Adrenal gland (tissue), 9 donors: ENCODE measurements at regions not wholly inside any gene's neighbourhood (a gene's known extent, or its start where the extent isn't known, plus 50 kb on each side); places are given as distances from the start of the nearest gene placed in this dataset.
A peak's percentile ranks its signal among the peaks of the same experiment; 100 is the strongest.

Experiments used
- DNase-seq, 7 donors: peaks; one replicate each; pipeline ENCODE4 v3.0.0-alpha.2; 2019 to 2020
- H3K27ac ChIP-seq, 5 donors: fragments of 200-600 bp; sonication (generic) in 4 of 5; 1 replicate in 3 of 5; 2 replicates in 2 of 5; pipeline versions ENCODE4 v1.5.1 to v1.8.0; 2016 to 2020; ENCODE audit warnings: mild to moderate bottlenecking in 1 of 5
- H3K27me3 ChIP-seq: fragments of 200-600 bp; 2 replicates; pipeline ENCODE4 v1.8.0; 2021
- H3K36me3 ChIP-seq, 2 donors: fragments of 200-600 bp; replicated peaks in 1 of 2; 1 replicate in 1 of 2; 2 replicates in 1 of 2; pipeline versions ENCODE4 v1.5.1 to v1.8.0; 2018 to 2022
- H3K4me1 ChIP-seq, 2 donors: fragments of 200-600 bp; replicated peaks in 1 of 2; 1 replicate in 1 of 2; 2 replicates in 1 of 2; pipeline versions ENCODE4 v1.5.1 to v1.8.0; 2018 to 2021
- H3K4me3 ChIP-seq, 4 donors: fragments of 200-600 bp; sonication (generic) in 3 of 4; one replicate each; pipeline ENCODE4 v1.5.1; 2016 to 2018
- H3K9me3 ChIP-seq, 3 donors: fragments of 200-600 bp; sonication (generic) in 1 of 3; replicated peaks in 1 of 3; 1 replicate in 2 of 3; 2 replicates in 1 of 3; pipeline versions ENCODE4 v1.5.1 to v1.8.0; 2016 to 2021
- POLR2A ChIP-seq, 2 donors: fragments of 450-650 bp; IDR thresholded peaks; one replicate each; pipeline ENCODE4 v1.6.1; 2017; ENCODE audit warnings: antibody characterized with exemption in 2 of 2, mild to moderate bottlenecking in 2 of 2, moderate library complexity in 1 of 2
- WGBS, 4 donors: extraction: QIAGEN DNeasy Blood & Tissue Kit in 2 of 4; methylation state at CpG; one replicate each; pipeline versions ENCODE4 v1.1.5 to v1.1.7; 2013 to 2017; 5-methylcytosine and 5-hydroxymethylcytosine counted together
- intact Hi-C, 2 donors: fragments of 100-400 bp; cut with DNase I; formaldehyde crosslinking; loops; one replicate each; pipeline versions ENCODE4 v1.14.1 to v1.15.0; 2022 to 2023
- TF ChIP-seq, protein P1 (sequence below), 6 experiments: fragments of 450-650 bp in 4 of 6; fragments of 200-600 bp in 2 of 6; sonication (generic) in 1 of 6; IDR thresholded peaks; 1 replicate in 5 of 6; 2 replicates in 1 of 6; pipeline versions ENCODE4 v1.5.1 to v1.8.0; 2016 to 2021; ENCODE audit warnings: antibody characterized with exemption in 6 of 6, mild to moderate bottlenecking in 2 of 6, moderate library complexity in 1 of 6
- donor health status: healthy with polysubstance abuse.
- donor health status: Bipolar disorder and iron deficiency.
- donor health status: DM: yes; HTN: yes; CAD: no.
- donor health status: DM: no; HTN: no; CAD: no.
- donor health status: DM: no; HTN: no; CAD: no.

- no peaks in the 10 kb centered on the region for H3K27me3 ChIP-seq
- 78 to 92% (median 88%) methylated on average over 3 of the region's 3 CpGs for WGBS, 4 donors
- no peaks in the 10 kb centered on the region for H3K9me3 ChIP-seq
- no peaks in the 10 kb centered on the region for H3K36me3 ChIP-seq
- DNase-seq: peak in 1 of 7 donors; percentile 51
- H3K27ac ChIP-seq: no peak overlapping the region
- intact Hi-C loops: no loop called here
- H3K4me1 ChIP-seq: no peaks in the 10 kb centered on the region
- no peak overlapping the region for H3K4me3 ChIP-seq
- TF ChIP-seq POLR2A (IDR thresholded peaks at IDR 0.05): no peak
- TF ChIP-seq, protein P1, sequence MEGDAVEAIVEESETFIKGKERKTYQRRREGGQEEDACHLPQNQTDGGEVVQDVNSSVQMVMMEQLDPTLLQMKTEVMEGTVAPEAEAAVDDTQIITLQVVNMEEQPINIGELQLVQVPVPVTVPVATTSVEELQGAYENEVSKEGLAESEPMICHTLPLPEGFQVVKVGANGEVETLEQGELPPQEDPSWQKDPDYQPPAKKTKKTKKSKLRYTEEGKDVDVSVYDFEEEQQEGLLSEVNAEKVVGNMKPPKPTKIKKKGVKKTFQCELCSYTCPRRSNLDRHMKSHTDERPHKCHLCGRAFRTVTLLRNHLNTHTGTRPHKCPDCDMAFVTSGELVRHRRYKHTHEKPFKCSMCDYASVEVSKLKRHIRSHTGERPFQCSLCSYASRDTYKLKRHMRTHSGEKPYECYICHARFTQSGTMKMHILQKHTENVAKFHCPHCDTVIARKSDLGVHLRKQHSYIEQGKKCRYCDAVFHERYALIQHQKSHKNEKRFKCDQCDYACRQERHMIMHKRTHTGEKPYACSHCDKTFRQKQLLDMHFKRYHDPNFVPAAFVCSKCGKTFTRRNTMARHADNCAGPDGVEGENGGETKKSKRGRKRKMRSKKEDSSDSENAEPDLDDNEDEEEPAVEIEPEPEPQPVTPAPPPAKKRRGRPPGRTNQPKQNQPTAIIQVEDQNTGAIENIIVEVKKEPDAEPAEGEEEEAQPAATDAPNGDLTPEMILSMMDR (IDR thresholded peaks at IDR 0.05): no peak
Observed at GRCh38 chr2:195162194-195162593, 494.8 kb upstream of the SLC39A10 start.

- H3K27ac ChIP-seq: no peak overlapping the region
- peaks cover 0 to 4% of the 10 kb centered on the region in 2 donors for H3K4me1 ChIP-seq
- no peak overlapping the region for H3K4me3 ChIP-seq
- no peaks in the 10 kb centered on the region for H3K36me3 ChIP-seq
- H3K27me3 ChIP-seq: no peaks in the 10 kb centered on the region
- TF ChIP-seq, protein P1 (IDR thresholded peaks at IDR 0.05): no peak
- TF ChIP-seq POLR2A (IDR thresholded peaks at IDR 0.05): no peak
- no peak for DNase-seq
- H3K9me3 ChIP-seq: no peaks in the 10 kb centered on the region
- intact Hi-C loops: no loop called here
- 87 to 93% (median 93%) methylated on average over 2 of the region's 2 CpGs for WGBS, 4 donors
Observed at GRCh38 chr2:195160963-195161362, 496.1 kb upstream of the SLC39A10 start.

- TF ChIP-seq, protein P1 (IDR thresholded peaks at IDR 0.05): no peak
- no peak for TF ChIP-seq POLR2A (IDR thresholded peaks at IDR 0.05)
- Histone ChIP-seq H3K4me3 (no peak overlapping the region), H3K4me1 (peaks cover 0 to 5% of the 10 kb centered on the region in 2 donors), H3K27ac (no peak overlapping the region), H3K36me3 (no peaks in the 10 kb centered on the region), H3K27me3 (no peaks in the 10 kb centered on the region), H3K9me3 (no peaks in the 10 kb centered on the region)
- intact Hi-C loops: no loop called here
- 10 to 31% (median 19%) methylated on average over 2 of the region's 2 CpGs for WGBS, 4 donors
- no peak for DNase-seq
Observed at GRCh38 chr2:195151711-195152110, 505.3 kb upstream of the SLC39A10 start.

DNA sequence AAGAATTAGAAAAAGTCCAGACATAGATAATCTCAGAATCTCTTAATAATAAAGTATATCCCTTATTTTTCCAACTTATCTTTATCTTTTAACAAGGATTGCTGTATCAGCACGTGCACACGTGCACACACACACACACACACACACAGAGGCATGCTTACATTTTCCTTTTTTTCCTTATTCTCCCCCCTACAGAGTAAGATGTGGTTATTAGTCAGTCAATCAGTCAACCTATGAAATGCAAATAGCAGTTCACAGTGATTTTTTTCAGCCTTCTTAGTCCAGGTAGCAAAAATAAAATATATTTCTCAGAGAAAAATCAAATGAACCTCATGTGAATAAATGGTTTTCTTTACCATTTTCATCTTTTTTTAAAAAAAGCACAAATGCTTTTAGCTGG is 506.2 kb upstream of the SLC39A10 start:
- Histone ChIP-seq H3K9me3 (no peaks in the 10 kb centered on the region), H3K27ac (no peak overlapping the region), H3K36me3 (no peaks in the 10 kb centered on the region), H3K4me1 (peaks cover 0 to under 1% of the 10 kb centered on the region in 2 donors), H3K4me3 (no peak overlapping the region), H3K27me3 (no peaks in the 10 kb centered on the region)
- intact Hi-C loops: no loop called here
- DNase-seq: no peak
- 69 to 87% (median 74%) methylated on average over 2 of the region's 2 CpGs for WGBS, 4 donors
- TF ChIP-seq, protein P1 (IDR thresholded peaks at IDR 0.05): no peak
- no peak for TF ChIP-seq POLR2A (IDR thresholded peaks at IDR 0.05)
